K562 (cell line): ENCODE measurements at regions not wholly inside any gene's neighbourhood (a gene's known extent, or its start where the extent isn't known, plus 50 kb on each side); places are given as distances from the start of the nearest gene placed in this dataset.

Experiments
- MAFK ChIP-seq: IDR thresholded peaks from 2 replicates; pipeline ENCODE4 v1.6.1; 2011; ENCODE audit warnings: low read length, improper control_type of control experiment
- RAD21 ChIP-seq, 2 experiments: fragments of 250-450 bp in 1 of 2; fragments of 450-650 bp in 1 of 2; sonication (Bioruptor Pico) in 1 of 2; formaldehyde crosslinking in 1 of 2; IDR thresholded peaks in 1 of 2; conservative IDR thresholded peaks in 1 of 2; 2 replicates each; pipeline versions ENCODE4 v1.4.0 to v1.8.0; 2020 to 2022; ENCODE audit warnings: mild to moderate bottlenecking in 2 of 2, moderate library complexity in 1 of 2

DNA sequence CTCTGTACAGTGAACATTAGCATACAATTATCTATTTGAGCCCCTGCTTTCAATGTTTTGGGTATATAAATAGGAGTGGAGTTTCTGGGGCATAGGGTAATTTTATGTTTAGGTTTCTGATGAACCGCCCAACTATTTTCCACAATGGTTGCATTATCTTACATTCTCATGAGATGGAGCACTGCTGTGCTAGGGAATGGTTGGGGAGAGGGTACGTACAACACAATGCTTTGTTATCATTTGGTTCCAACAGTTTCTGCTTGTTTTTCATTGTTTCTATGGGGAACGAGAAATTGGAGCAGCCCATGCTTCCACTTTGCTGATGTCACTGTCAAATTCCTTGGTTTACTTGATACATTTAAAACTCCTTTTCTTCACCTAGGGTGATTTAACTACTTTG lies 1115.3 kb downstream of the REEP3 start:
- TF ChIP-seq RAD21 (CRISPR knock-in tag; conservative IDR thresholded peaks at IDR 0.05 in 1 of 2, IDR thresholded peaks at IDR 0.05 in 1 of 2): no peak
- TF ChIP-seq MAFK: no peak
